ENCODE measurements at regions not wholly inside any gene's neighbourhood (a gene's known extent, or its start where the extent isn't known, plus 50 kb on each side); places are given as distances from the start of the nearest gene placed in this dataset.

DNA sequence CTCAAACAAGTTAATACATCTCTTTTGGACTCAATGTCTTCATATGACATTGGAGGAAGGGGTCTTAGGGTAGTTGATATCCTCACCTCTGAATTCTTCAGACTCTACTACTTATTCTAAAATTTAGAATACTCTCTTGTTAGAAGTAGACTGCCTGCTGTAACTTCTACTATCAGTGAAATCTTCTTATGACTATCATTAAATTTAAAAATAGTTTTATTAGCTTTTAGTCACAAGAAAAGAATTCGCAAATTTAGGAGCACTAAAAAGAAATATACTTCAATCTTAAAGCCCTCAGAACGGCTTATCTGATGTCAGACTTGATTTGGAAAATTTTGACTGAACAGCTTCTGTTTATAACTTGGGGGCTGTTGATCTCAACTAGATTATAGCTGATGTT is 67.1 kb upstream of the TTC14 start:
- no peak for TF ChIP-seq EP300 (IDR thresholded peaks at IDR 0.05; ENCODE audit: low read length)
- TF ChIP-seq RNF2 (IDR thresholded peaks at IDR 0.05), result no peak
- no peak for TF ChIP-seq RB1 (IDR thresholded peaks at IDR 0.05; ENCODE audit: low read depth)
- no peak for TF ChIP-seq ZBTB7A (IDR thresholded peaks at IDR 0.05; ENCODE audit: borderline replicate concordance, control insufficient read depth, low read depth, low read length)
- no peak for TF ChIP-seq REST (IDR thresholded peaks at IDR 0.05; ENCODE audit: borderline replicate concordance)
- no peak for TF ChIP-seq REST (CRISPR knock-in tag; IDR thresholded peaks at IDR 0.05; ENCODE audit: low read depth)
- no peak for TF ChIP-seq YY1 (IDR thresholded peaks at IDR 0.05; ENCODE audit: borderline replicate concordance in 1 of 3, control insufficient read depth in 1 of 3, extremely low read depth in 1 of 3, insufficient read depth in 3 of 3, insufficient read length in 1 of 3, insufficient replicate concordance in 2 of 3, low read depth in 1 of 3, low read length in 2 of 3)
- TF ChIP-seq ATF7 (IDR thresholded peaks at IDR 0.05), result no peak
- TF ChIP-seq SPI1 (IDR thresholded peaks at IDR 0.05; ENCODE audit: borderline replicate concordance, low read depth, low read length), result no peak
- TF ChIP-seq TAF1 (IDR thresholded peaks at IDR 0.05; ENCODE audit: control insufficient read depth, extremely low read depth, insufficient read depth, low read length, severe bottlenecking), result no peak
- no peak for TF ChIP-seq HMG20B (CRISPR knock-in tag; IDR thresholded peaks at IDR 0.05)
- no peak for TF ChIP-seq NR2C1 (IDR thresholded peaks at IDR 0.05)
- no peak for TF ChIP-seq NR2C1 (tag; IDR thresholded peaks at IDR 0.05)
